Kidney (tissue), 13 donors: ENCODE measurements at regions not wholly inside any gene's neighbourhood (a gene's known extent, or its start where the extent isn't known, plus 50 kb on each side); places are given as distances from the start of the nearest gene placed in this dataset.

Experiments used
- DNase-seq, 5 donors: peaks; one replicate each; pipeline ENCODE4 v3.0.0-alpha.2; 2013 to 2020
- FAIRE-seq: peaks from 2 replicates; lab custom pipeline; 2012; peaks lifted over from hg19 to GRCh38; lab: Jason Lieb, UNC
- H3K27ac ChIP-seq, 2 donors: one replicate each; pipeline ENCODE4 v1.7.0; 2013; ENCODE audit warnings: low read depth in 2 of 2, low read length in 2 of 2, inconsistent platforms in 1 of 2
- H3K27me3 ChIP-seq: one replicate; pipeline ENCODE4 v1.7.1; 2013; ENCODE audit warnings: low read length, inconsistent platforms; ENCODE audit not compliant: control insufficient read depth, insufficient read depth
- H3K36me3 ChIP-seq, 3 donors: one replicate each; pipeline versions ENCODE4 v1.7.0 to v1.7.1; 2013; ENCODE audit warnings: low read length in 3 of 3, control low read depth in 1 of 3, inconsistent platforms in 1 of 3; ENCODE audit not compliant: insufficient read depth in 3 of 3, control insufficient read depth in 2 of 3
- H3K4me1 ChIP-seq, 3 donors: one replicate each; pipeline versions ENCODE4 v1.7.0 to v1.7.1; 2013; ENCODE audit warnings: low read length in 3 of 3, inconsistent platforms in 1 of 3, low read depth in 1 of 3; ENCODE audit not compliant: control insufficient read depth in 2 of 3, insufficient read depth in 2 of 3
- H3K4me3 ChIP-seq, 3 donors: one replicate each; pipeline versions ENCODE4 v1.7.0 to v1.8.1; 2013; ENCODE audit warnings: low read length in 3 of 3, control low read depth in 1 of 3, inconsistent platforms in 1 of 3
- H3K9ac ChIP-seq, 3 donors: one replicate each; pipeline versions ENCODE4 v1.7.0 to v1.7.1; 2013; ENCODE audit warnings: low read length in 3 of 3, control low read depth in 1 of 3, inconsistent platforms in 1 of 3
- H3K9me3 ChIP-seq, 3 donors: one replicate each; pipeline versions ENCODE4 v1.7.0 to v1.7.1; 2013; ENCODE audit warnings: low read length in 3 of 3, control low read depth in 1 of 3, inconsistent platforms in 1 of 3; ENCODE audit not compliant: control insufficient read depth in 2 of 3, insufficient read depth in 1 of 3
- CTCF ChIP-seq: IDR thresholded peaks from 3 replicates; pipeline ENCODE4 v1.5.1; 2012; ENCODE audit warnings: mild to moderate bottlenecking, moderate library complexity, borderline replicate concordance; ENCODE audit not compliant: insufficient read depth; ENCODE audit errors: extremely low read depth
- intact Hi-C: fragments of 100-400 bp; cut with DNase I; formaldehyde crosslinking; loops from one replicate; pipeline ENCODE4 v1.11.1; 2022
- donor health status: control.
- donor health status: control.
- donor health status: control.
- donor health status: control.
- donor health status: control.
- donor health status: DM: yes; HTN: yes; CAD: no.
- donor health status: Normal renal cell carcinoma (clear cell type).

DNA sequence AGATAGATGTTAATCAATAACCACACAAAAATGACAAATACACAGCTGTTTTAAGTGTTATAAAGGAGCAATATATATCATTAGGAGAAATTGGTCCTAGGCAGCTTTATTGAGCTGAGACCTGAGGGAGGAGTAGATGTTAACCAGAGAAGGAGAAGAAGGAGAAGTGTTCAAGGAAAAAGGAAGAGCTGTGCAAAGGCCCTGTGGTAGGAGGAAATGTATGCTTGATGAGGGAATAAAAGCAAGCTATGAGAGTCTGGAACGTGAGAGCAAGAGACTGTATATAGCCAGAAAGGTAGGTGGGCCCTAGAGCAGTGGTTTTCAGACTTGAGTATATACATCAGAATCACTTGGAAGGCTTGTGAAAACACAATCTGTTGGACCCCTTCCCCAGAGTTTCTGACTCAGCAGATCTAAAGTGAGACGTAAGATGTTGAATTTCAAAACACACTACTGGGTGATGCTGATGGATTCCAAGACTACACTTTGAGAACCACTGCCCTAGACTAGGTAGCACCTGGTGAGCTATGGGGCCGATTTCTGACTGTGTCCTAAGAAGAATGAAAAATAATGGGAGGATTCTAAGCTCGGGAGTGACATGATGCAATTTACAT is 342.3 kb upstream of the ADAMTS9 start:
- H3K9ac ChIP-seq, result no peak overlapping the region
- no peaks in the 10 kb centered on the region for H3K4me1 ChIP-seq
- DNase-seq, result no peak
- TF ChIP-seq CTCF, result no peak
- H3K27ac ChIP-seq, result no peak overlapping the region
- FAIRE-seq, result no peak
- H3K4me3 ChIP-seq, result no peak overlapping the region
- no peaks in the 10 kb centered on the region for H3K9me3 ChIP-seq
- intact Hi-C loops, result no loop called here
- H3K36me3 ChIP-seq, result no peaks in the 10 kb centered on the region
- no peaks in the 10 kb centered on the region for H3K27me3 ChIP-seq

DNA sequence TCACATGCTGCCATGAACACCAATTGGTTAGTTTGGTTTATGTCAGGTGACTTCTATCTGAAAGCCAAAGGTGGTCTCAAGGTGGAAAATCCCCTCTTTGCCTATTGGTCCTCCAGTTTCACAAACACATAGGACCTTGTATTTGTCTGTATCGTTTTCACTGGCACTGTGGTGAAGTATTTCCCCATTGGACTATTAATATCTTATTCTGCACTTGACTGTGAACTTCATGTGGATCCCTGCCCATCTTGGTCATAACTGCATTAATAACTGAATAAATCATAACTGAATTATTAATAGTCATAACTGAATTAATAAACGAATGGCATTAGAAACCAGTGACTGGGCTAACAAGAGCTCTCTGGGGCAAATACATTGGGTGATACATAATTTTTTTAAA is 341.3 kb upstream of the ADAMTS9 start:
- intact Hi-C loops, result no loop called here
- no peak for FAIRE-seq
- TF ChIP-seq CTCF, result no peak

DNA sequence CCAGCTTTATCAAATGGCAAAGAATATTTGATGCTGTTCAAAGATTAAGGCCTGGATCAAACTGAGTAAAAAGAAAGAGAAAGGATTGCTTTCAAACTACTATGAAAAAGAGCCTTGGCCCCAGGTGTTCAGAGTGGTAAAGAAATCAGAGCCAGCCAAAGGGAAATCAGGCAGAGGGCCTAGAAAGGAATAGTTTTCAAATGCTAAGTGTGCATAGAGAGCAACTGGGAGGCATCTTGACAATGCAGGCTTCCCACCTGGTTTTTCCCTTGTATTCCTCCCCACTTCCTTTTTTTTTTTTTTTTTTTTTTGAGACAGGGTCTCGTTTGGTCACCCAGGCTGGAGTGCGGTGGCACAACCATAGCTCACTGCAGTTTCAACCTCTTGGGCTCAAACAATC is 340.2 kb upstream of the ADAMTS9 start:
- H3K4me1 ChIP-seq, result no peaks in the 10 kb centered on the region
- H3K9ac ChIP-seq, result no peak overlapping the region
- FAIRE-seq (no peak), DNase-seq (no peak)
- H3K36me3 ChIP-seq, result no peaks in the 10 kb centered on the region
- TF ChIP-seq CTCF, result no peak
- H3K27ac ChIP-seq, result no peak overlapping the region
- no peak overlapping the region for H3K4me3 ChIP-seq
- no peaks in the 10 kb centered on the region for H3K9me3 ChIP-seq
- intact Hi-C loops, result no loop called here
- H3K27me3 ChIP-seq, result no peaks in the 10 kb centered on the region

More for the DNA sequence above, 341.3 kb upstream of the ADAMTS9 start:
- Histone ChIP-seq H3K36me3 (no peaks in the 10 kb centered on the region), H3K9me3 (no peaks in the 10 kb centered on the region), H3K9ac (no peak overlapping the region), H3K4me1 (no peaks in the 10 kb centered on the region), H3K27me3 (no peaks in the 10 kb centered on the region), H3K4me3 (no peak overlapping the region), H3K27ac (no peak overlapping the region)
- DNase-seq, result no peak

DNA sequence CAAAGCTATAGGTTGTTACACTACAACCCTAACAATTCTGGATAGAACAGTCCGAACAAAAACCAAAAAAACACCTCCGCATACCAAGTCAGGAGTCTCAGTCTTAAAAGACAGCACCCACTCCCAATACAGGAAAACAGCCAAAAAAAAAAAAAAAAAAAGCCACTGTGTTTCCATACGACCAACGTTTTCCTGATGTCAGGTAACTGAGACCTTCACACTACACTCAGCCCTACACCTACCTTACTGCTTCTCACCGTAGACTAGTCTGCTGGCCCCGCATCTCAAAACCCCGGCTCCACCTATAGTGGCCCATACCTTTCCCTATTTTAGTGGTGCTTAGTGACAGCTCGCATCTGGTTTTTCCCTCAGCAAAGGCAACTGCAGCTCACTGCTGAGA is 339.5 kb upstream of the ADAMTS9 start:
- Histone ChIP-seq H3K4me3 (no peak overlapping the region), H3K9me3 (no peaks in the 10 kb centered on the region), H3K27ac (no peak overlapping the region), H3K36me3 (no peaks in the 10 kb centered on the region), H3K27me3 (no peaks in the 10 kb centered on the region), H3K4me1 (no peaks in the 10 kb centered on the region), H3K9ac (no peak overlapping the region)
- intact Hi-C loops, result no loop called here
- DNase-seq (no peak), FAIRE-seq (no peak)
- no peak for TF ChIP-seq CTCF
